ENCODE measurements at regions not wholly inside any gene's neighbourhood (a gene's known extent, or its start where the extent isn't known, plus 50 kb on each side); places are given as distances from the start of the nearest gene placed in this dataset.

- TF ChIP-seq POLR2A (IDR thresholded peaks at IDR 0.05): no peak
- TF ChIP-seq POLR2AphosphoS5 (IDR thresholded peaks at IDR 0.05): no peak
- no peak for TF ChIP-seq CTCF (IDR thresholded peaks at IDR 0.05)
- WGBS: 86% methylated on average over 3 of the region's 3 CpGs
- intact Hi-C loops (cut with DNase I): no loop called here
- no peak overlapping the region for H3K4me3 ChIP-seq
- H3K4me1 ChIP-seq (replicated peaks): no peaks in the 10 kb centered on the region
- no peaks in the 10 kb centered on the region for H3K36me3 ChIP-seq
- no peak for DNase-seq (ENCODE audit: low spot score)
- H3K27ac ChIP-seq: no peak overlapping the region
- H3K9me3 ChIP-seq: no peaks in the 10 kb centered on the region
- no peaks in the 10 kb centered on the region for H3K27me3 ChIP-seq (replicated peaks; ENCODE audit: insufficient read depth)
These were observed 347.1 kb upstream of the FSTL5 start for GRCh38 chr4:162510937-162511336.

DNA sequence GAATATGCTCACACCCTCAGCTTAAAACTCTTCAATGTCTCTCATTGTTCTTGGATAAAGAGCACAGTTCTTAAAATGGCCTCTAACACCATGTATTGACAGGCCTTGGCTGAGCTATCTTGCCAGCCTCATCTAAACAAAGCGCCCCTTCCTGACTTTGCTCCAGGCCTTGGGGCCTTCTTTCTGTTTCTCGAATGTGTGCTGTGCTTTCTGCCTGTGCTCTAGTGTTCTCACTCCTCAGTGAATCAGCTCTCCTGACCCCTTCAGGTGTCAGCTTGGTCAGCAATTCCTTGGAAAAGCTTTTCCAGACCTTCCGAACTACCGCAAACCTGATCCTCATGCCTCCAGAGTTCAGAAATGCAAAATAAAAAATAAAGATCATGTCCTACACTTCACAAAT is 346.3 kb upstream of the FSTL5 start:
- TF ChIP-seq CTCF (IDR thresholded peaks at IDR 0.05) (no peak), POLR2A (IDR thresholded peaks at IDR 0.05) (no peak), POLR2AphosphoS5 (IDR thresholded peaks at IDR 0.05) (no peak)
- DNase-seq (ENCODE audit: low spot score): no peak
- Histone ChIP-seq H3K9me3 (no peaks in the 10 kb centered on the region), H3K27me3 (replicated peaks; ENCODE audit: insufficient read depth) (no peaks in the 10 kb centered on the region), H3K36me3 (no peaks in the 10 kb centered on the region), H3K4me3 (no peak overlapping the region), H3K4me1 (replicated peaks) (no peaks in the 10 kb centered on the region), H3K27ac (no peak overlapping the region)
- 76% methylated on average over 4 of the region's 4 CpGs for WGBS
- intact Hi-C loops (cut with DNase I): no loop called here

DNA sequence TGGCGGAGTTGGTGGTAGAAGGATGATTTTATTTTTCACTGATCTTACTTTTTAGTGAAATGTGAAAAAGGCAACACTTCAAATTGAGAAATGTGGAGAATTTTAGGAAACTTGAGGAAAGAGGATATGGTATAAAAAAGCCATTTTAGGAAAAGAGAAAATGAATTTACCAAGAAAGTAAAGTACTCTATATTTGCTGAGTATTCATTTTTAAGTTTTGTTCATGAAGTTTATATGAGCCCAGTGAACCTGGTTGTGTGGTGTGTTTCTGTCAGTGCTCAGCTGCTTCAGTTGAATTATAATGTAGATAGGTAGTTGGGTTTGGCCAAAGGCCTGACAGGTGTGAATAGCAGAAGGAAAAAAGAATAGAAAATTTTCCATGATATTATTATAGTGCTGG is 345.5 kb upstream of the FSTL5 start:
- intact Hi-C loops (cut with DNase I): no loop called here
- Histone ChIP-seq H3K4me1 (replicated peaks) (no peaks in the 10 kb centered on the region), H3K27me3 (replicated peaks; ENCODE audit: insufficient read depth) (no peaks in the 10 kb centered on the region), H3K27ac (no peak overlapping the region), H3K4me3 (no peak overlapping the region), H3K36me3 (no peaks in the 10 kb centered on the region), H3K9me3 (no peaks in the 10 kb centered on the region)
- 98% methylated on average over 1 of the region's 1 CpG for WGBS
- TF ChIP-seq CTCF (IDR thresholded peaks at IDR 0.05) (no peak), POLR2AphosphoS5 (IDR thresholded peaks at IDR 0.05) (no peak), POLR2A (IDR thresholded peaks at IDR 0.05) (no peak)
- no peak for DNase-seq (ENCODE audit: low spot score)

DNA sequence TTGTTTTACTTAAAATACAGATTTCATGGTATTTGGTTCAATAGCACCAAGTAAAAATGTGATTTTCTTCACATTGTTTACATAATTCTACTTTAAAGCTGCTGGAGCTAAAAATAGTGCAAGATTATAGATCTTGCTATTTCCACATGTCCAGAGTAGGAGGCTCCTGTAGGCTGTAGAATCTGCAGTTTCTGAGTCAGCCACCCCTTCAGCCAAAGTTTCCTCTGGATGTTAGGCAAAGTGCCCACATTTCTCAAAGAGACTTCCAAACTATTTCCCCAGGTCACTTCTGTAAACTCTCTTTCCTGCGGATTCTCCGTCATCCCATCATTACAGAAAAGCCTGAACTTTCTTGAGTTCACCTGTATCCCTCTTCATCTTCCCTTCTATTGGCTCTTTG is 342.5 kb upstream of the FSTL5 start:
- Histone ChIP-seq H3K36me3 (no peaks in the 10 kb centered on the region), H3K9me3 (no peaks in the 10 kb centered on the region), H3K27ac (no peak overlapping the region), H3K4me3 (no peak overlapping the region), H3K4me1 (replicated peaks) (no peaks in the 10 kb centered on the region), H3K27me3 (replicated peaks; ENCODE audit: insufficient read depth) (no peaks in the 10 kb centered on the region)
- DNase-seq (ENCODE audit: low spot score): no peak
- TF ChIP-seq POLR2A (IDR thresholded peaks at IDR 0.05) (no peak), POLR2AphosphoS5 (IDR thresholded peaks at IDR 0.05) (no peak), CTCF (IDR thresholded peaks at IDR 0.05) (no peak)
- intact Hi-C loops (cut with DNase I): no loop called here
- WGBS: 55% methylated on average over 2 of the region's 2 CpGs

GRCh38 chr4:162503868-162504267 is 340.1 kb upstream of the FSTL5 start:
- no peak overlapping the region for H3K27ac ChIP-seq
- intact Hi-C loops (cut with DNase I): no loop called here
- 86% methylated on average over 4 of the region's 4 CpGs for WGBS
- no peak for DNase-seq (ENCODE audit: low spot score)
- no peak overlapping the region for H3K4me3 ChIP-seq
- TF ChIP-seq CTCF (IDR thresholded peaks at IDR 0.05): no peak
- no peak for TF ChIP-seq POLR2AphosphoS5 (IDR thresholded peaks at IDR 0.05)
- no peak for TF ChIP-seq POLR2A (IDR thresholded peaks at IDR 0.05)
- H3K36me3 ChIP-seq: no peaks in the 10 kb centered on the region
- no peaks in the 10 kb centered on the region for H3K27me3 ChIP-seq (replicated peaks; ENCODE audit: insufficient read depth)
- H3K4me1 ChIP-seq (replicated peaks): no peaks in the 10 kb centered on the region
- H3K9me3 ChIP-seq: no peaks in the 10 kb centered on the region
